GM21717 (cell line): ENCODE measurements at regions not wholly inside any gene's neighbourhood (a gene's known extent, or its start where the extent isn't known, plus 50 kb on each side); places are given as distances from the start of the nearest gene placed in this dataset.

Experiments
- ATAC-seq: cut with Tn5 transposase; IDR thresholded peaks from one replicate; pipeline ENCODE4 v1.9.1; 2021; ENCODE audit warnings: mild to moderate bottlenecking, moderate library complexity; ENCODE audit not compliant: unreplicated experiment

DNA sequence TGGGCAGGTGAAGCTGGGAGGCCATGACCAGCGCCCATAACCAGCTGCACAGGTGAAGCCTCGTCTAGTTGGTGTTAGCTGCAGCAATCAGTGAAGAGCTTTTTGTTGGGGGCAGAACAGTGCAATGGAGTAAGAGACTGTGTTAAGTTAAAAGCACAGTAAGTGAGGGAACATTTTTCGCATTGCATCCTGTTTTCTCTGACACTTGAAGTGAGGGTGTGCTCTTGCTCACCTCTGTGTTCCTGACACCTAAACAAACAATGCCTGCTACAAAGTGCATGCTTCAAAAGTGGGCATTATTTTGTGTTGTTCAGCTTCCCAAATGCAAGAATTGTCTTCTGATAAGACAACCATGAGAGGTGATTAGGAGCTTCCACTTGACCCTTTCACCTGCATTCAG is 324.0 kb upstream of the ACVR2A start:
- no peak for ATAC-seq

DNA sequence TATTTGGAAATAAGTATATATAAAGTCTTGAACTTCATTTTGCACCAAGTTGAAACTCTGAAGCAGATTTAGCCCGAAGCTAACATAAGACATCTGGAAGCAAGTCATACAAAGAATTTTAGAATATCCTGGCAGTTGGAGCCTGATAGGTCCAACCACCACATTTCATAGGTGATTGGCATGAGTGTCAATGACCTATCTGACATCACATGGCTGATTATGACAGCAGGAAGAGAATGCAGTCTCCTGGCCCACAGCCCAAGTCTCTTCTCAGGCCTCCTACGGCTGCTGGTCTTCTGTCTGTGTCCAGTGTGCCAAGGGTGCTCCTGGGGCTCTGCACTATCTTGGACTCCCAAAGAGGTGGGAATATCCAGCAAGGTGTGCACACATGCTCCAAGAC is 325.7 kb upstream of the ACVR2A start:
- ATAC-seq, result no peak

DNA sequence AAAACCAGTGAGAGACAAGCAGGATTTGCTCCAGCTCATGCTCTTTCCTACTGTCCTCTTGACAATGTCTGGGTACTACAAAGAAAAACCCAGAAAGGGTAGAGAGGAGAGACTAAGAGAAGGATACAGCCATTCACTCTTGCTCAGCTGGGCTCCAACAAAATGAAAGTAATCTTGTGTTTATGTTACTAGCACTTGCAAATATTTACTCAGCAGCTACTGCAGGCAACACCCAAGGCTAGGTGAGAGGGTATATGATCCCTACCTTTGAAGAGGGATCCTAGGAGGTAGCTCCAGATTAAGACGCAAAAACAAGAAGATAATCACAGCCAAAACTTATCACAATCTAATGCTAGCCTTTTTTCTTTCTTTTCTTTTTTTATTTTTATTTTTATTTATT is 329.6 kb upstream of the ACVR2A start:
- ATAC-seq, result no peak

DNA sequence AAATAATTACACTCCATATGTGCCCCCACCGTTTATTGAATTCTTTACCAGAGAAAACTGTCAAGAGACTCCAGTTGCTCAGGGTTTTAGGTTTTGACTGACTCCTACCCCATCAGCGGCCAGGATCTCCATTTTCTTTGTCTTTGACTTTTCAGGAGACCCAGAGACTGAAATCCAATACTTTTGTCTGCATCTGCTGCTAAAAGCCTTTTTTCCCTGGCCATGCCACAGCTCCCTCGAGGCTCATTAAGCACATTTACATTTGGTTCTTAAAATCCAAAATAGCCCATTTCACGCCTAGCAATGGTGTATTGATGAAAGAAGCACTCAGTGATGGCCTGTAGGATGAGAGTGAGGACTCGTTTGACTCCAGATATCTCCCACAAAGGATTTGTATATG is 332.6 kb upstream of the ACVR2A start:
- ATAC-seq, result no peak

DNA sequence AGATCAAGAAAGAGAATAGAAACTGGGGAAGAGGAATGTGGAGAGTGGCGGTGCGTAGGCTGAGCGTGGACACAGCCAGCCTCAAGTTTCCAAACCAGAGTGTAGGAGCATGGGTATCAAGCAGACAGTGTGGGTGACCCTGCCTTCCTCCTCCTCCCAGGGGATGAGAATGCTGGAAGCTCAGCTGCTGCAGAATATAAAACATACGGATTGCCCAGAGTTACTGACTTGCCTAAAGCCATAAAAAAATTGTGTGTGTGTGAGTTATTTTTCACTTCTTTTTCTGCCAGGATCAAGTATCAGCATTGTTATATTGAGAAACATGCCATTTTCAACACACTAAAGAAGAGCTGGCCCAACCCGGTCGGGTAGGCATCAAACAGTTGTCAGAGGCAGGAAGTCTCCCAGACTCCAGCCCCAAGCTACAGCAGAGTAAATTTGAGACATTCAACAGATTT is 333.3 kb upstream of the ACVR2A start:
- ATAC-seq, result no peak

DNA sequence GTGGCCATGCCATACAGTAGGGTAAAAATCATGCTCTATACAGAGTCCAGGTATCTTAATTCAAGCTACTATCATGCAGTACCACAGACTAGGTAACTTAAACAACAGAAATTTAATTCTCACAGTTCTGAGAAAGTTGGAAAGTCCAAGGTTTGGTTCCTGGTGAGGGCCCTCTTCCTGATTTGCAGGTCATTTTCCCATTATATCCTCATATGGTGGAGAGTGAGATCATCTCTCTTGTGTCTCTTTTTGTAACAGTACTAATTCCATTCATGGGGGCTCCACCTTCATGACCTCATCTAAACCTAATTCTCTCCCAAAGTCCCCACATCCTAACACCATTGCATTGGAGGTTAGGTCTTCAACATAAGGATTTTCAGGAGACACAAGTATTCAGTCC is 335.0 kb upstream of the ACVR2A start:
- no peak for ATAC-seq

DNA sequence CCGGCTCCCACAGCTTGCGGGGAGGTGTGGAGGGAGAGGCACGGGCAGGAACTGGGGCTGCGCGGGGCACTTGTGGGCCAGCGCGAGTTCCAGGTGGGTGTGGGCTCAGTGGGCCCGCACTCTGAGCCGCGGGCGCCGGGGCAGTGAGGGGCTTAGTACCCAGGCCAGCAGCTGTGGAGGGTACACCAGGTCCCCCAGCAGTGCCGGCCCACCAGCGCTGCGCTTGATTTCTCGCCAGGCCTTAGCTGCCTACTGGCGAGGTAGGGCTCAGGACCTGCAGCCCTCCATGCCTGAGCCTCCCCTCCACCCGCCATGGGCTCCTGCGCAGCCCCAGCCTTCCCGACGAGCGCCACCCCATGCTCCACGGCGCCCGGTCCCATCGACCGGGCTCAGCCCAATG is 337.9 kb upstream of the ACVR2A start:
- no peak for ATAC-seq

DNA sequence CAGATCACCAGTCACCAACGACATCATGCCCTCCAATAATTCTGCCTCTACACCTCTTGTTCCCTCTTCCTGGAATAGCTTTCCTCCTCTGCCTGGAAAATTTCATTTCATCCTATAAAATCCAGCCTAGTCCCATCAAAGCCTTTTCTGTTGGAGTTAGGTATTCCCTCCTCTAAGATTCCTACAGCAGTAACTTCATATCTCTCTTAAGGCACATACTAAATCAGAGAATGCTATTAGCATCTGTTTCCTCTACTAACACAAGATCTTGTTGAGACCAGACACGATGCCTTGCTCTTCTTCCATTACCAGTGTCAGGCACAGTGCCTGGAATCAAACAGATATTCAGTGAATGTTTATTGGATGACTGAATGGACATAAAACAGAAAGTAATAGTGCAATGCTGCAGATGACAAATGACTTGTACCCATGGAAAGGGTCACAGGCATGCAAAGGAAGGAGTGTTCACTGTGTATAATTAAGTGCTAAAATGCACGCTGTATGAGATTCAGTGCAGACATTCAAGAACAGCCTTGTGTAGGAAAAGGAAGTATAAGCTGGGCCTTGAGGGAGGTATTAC is 342.0 kb upstream of the ACVR2A start:
- no peak for ATAC-seq

DNA sequence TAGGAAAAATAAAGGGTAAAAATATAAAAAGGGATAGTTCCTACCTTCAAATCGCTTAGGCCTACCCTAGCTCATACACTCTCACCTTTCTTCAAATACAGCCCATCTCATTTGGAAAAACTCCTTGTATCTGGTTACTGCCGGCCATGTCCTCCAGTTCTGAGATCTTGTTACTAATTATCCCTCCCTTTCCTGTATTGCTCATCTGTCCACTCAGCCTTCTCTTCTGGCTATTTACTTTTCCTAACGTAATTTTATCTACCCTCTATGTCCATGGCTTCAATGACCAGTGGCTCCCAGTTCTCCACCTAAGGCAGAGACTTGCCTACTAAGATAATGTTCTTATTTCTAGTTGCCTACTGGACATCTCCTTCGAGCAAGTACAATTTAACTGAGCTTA is 342.9 kb upstream of the ACVR2A start:
- no peak for ATAC-seq

GRCh38 chr2:147500819-147501395 is 343.9 kb upstream of the ACVR2A start:
- no peak for ATAC-seq

DNA sequence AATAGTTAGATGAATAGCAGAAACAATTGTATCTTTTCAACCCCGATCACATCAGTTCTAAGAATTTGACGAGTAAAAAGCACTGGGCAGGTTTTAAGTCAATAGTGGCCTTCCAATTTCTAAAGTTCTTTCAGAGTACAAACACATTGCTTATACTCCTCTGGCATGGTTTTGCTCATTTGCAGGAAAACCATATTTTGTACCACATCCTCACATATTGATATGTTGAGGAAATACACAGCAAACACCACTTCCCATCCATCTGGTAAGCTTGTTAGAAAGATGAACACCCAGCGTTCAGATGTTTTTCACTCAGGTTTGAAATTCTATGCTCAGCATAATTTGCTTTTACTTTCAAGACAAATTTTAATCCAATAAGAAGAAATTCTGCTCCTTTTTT is 344.6 kb upstream of the ACVR2A start:
- peak; percentile 29 for ATAC-seq

GRCh38 chr2:147499785-147500184 is 345.0 kb upstream of the ACVR2A start:
- peak; percentile 73 for ATAC-seq

- ATAC-seq, result no peak
Observed at GRCh38 chr2:147495734-147496133, 349.1 kb upstream of the ACVR2A start.

DNA sequence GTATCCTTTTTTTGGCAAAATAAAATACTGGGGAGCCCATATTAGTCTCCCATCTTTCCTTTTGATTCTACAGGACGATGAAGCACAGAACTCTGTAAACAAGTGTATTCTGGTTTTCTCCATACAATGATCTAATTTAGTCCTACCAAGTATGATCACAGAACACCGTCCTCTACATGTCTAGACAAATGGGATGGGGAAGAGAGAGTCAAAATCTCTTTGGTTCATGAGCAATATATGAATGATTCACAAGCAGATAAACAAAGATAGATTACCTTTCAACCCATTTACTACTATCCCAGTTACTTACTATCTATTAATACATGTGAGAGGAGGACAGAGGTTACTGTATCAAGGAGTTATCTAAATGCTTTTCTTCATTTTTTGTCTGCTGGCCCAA is 352.4 kb upstream of the ACVR2A start:
- ATAC-seq, result no peak

DNA sequence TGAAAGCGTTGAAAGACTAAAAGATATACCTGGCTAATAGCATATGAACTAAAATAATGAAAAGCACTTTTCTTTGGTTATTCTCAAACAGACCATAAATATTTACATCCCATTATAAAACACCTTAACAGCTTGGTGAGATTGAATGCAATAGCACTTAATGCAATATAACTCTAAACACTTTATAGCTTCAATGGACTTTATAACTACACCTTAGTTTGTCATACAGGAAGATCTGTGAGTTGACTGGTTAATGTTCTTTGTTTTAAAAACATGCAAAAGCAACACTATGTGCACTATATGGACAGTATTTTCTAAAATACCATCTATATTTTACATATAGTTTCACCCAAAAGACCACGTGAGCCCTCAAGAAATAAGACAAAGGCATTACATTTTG is 353.3 kb upstream of the ACVR2A start:
- ATAC-seq, result no peak

DNA sequence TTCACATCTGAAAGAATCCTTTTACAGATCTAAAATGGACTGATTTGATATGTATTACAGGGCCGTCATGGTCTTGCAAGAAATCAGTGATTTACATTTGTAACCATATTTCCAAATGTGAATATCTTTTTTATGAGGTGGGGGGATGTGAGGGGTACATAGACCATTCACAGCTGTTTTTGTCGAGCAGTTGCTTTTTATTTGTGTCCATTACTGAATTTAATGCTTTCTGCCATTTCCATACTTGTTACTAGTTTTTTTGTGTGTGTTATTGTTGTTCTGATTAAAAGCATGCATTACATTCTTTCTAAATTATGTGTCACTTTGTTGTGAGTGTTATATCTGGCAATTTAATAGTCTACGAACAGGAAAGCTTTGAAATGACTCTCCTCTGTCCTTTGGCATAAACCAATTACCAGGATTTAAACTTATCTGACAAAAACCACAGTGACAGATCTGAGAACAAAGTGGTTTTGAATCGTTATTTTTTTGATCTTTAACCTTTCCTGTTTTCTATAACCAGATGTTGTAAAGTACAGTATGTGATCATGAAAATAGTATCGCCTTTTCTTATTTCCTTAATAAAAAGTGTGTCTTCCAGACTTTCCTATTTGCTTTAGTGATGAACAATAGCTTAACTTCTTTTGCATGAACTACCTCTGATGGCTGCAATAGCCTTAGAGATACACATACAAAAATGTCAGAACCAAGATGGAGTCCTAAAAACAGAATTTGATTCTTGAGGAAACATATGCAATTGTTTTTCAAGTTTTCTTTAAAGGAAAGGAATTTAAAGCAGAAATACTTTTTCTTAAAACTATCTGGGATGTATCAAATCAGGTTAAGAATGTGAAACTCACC is 354.2 kb upstream of the ACVR2A start:
- ATAC-seq, result no peak

- no peak for ATAC-seq
Observed at GRCh38 chr2:147488472-147488871, 356.4 kb upstream of the ACVR2A start.

GRCh38 chr2:147487978-147488289 is 356.9 kb upstream of the ACVR2A start:
- no peak for ATAC-seq

DNA sequence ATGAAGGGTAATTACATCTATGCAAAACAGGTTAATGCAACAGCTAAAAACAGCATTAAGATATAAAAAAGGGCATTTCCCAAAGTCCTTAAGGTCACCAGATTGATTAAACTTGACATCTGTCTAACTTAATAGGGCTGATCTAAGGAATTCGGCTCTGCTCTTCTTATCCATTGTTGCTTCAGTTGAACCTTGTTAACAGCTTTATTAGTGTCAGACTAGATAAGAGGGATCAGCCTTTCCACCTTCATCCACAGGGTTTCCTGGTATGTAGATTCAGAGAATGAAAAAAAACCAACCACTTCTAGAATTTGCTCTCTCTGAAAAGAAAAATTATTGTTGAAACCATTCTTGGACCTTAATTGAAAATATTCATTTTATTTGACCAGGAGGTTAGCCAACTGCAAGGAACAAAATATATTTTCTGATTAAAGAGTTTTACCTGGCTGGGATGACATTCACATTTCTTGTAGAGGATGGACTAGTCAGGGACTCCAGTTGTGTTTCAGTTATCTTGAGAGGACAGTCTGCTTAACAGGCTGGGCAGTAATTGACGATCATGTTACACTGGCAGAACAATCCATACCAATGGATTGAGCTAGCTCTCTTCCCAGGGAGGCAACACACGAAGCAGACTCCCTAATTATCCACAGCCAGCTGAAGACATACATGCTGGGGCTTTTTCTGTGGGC is 357.4 kb upstream of the ACVR2A start:
- ATAC-seq, result no peak

DNA sequence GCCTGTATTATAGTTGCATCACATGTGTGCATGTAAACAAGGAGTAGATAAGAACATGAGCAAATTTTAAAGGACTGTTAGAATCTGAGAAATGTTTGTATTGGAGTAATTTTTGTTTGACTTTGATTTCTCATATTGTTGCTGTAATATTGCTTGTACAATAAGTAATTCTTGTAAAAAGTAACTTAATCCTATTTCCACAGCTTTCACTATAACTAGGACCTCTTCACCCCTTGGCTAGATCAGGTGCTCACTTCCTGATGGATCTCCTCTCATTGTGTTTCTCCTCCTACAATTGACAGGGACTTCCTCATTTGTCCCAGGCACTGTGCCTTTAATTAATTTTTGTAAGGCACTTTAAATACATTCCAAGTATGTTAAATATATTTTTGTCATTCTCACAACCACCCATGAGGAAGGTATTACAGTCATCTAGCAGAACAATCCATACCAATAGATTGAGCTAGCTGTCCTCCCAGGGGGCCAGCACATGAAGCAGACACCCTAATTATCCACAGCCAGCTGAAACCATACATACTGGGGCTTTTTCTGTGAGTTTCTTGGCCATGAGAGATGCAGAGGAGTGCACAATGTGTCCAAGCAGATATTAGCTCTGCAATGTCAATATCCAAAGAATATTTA is 359.5 kb upstream of the ACVR2A start:
- no peak for ATAC-seq

- ATAC-seq, result no peak
Observed at GRCh38 chr2:147483911-147484310, 360.9 kb upstream of the ACVR2A start.
